Naive thymus-derived CD4-positive, alpha-beta T cell (primary cell): ENCODE measurements at regions not wholly inside any gene's neighbourhood (a gene's known extent, or its start where the extent isn't known, plus 50 kb on each side); places are given as distances from the start of the nearest gene placed in this dataset.

Experiments used
- ATAC-seq: fragments of 150-1000 bp; cut with Tn5 transposase; 2 replicates; pipeline ENCODE4 v1.10.0; 2021; ENCODE audit warnings: mild to moderate bottlenecking, moderate library complexity
- CTCF ChIA-PET: fragments of 350-600 bp; sonication (Branson Sonifier 250); formaldehyde crosslinking; loops from one replicate; lab custom pipeline; 2021; ENCODE audit warnings: antibody characterized with exemption; lab: Charles Lee
- POLR2A ChIA-PET: fragments of 350-600 bp; sonication (Branson Sonifier 250); formaldehyde crosslinking; loops from one replicate; lab custom pipeline; 2021; ENCODE audit warnings: antibody characterized with exemption, inconsistent platforms; lab: Charles Lee
- DNase-seq, 9 donors: peaks; one replicate each; pipeline versions ENCODE4 v3.0.0 to v3.0.0-alpha.2; 2020 to 2022; ENCODE audit warnings: mixed read lengths in 1 of 9
- H3K27ac ChIP-seq: one replicate; pipeline ENCODE4 v1.7.0; 2013; ENCODE audit warnings: mild to moderate bottlenecking, low read depth, low read length, moderate library complexity
- H3K27me3 ChIP-seq, 2 donors: one replicate each; pipeline ENCODE4 v1.7.0; 2013; ENCODE audit warnings: low read length in 2 of 2, mild to moderate bottlenecking in 2 of 2, moderate library complexity in 2 of 2; ENCODE audit not compliant: control insufficient read depth in 2 of 2, insufficient read depth in 2 of 2
- H3K36me3 ChIP-seq, 3 experiments: 1 replicate in 2 of 3; 2 replicates in 1 of 3; pipeline ENCODE4 v1.7.0; 2013; ENCODE audit warnings: low read length in 3 of 3, mild to moderate bottlenecking in 3 of 3, moderate library complexity in 1 of 3; ENCODE audit not compliant: insufficient read depth in 3 of 3, control insufficient read depth in 2 of 3
- H3K4me1 ChIP-seq, 2 donors: one replicate each; pipeline ENCODE4 v1.7.0; 2013; ENCODE audit warnings: low read length in 2 of 2, mild to moderate bottlenecking in 2 of 2, moderate library complexity in 1 of 2; ENCODE audit not compliant: control insufficient read depth in 2 of 2, insufficient read depth in 2 of 2
- H3K4me3 ChIP-seq: 2 replicates; pipeline ENCODE4 v1.7.0; 2013; ENCODE audit warnings: mild to moderate bottlenecking, low read length
- H3K9me3 ChIP-seq, 3 experiments: 1 replicate in 2 of 3; 2 replicates in 1 of 3; pipeline ENCODE4 v1.7.0; 2013; ENCODE audit warnings: low read length in 3 of 3; ENCODE audit not compliant: control insufficient read depth in 2 of 3
- H3K27ac Mint-ChIP-seq, 9 donors: one replicate each; pipeline ENCODE4 v1.8.0; 2020 to 2022; ENCODE audit warnings: mixed read lengths in 9 of 9, mild to moderate bottlenecking in 8 of 9, moderate library complexity in 5 of 9, inconsistent platforms in 2 of 9
- H3K27me3 Mint-ChIP-seq, 5 donors: one replicate each; pipeline ENCODE4 v1.8.0; 2021 to 2022; ENCODE audit warnings: mixed read lengths in 5 of 5, mild to moderate bottlenecking in 1 of 5
- H3K36me3 Mint-ChIP-seq, 5 donors: one replicate each; pipeline ENCODE4 v1.8.0; 2020 to 2022; ENCODE audit warnings: mixed read lengths in 5 of 5, mild to moderate bottlenecking in 3 of 5, inconsistent platforms in 1 of 5
- H3K4me1 Mint-ChIP-seq, 7 donors: one replicate each; pipeline ENCODE4 v1.8.0; 2020 to 2022; ENCODE audit warnings: mixed read lengths in 7 of 7, mild to moderate bottlenecking in 3 of 7, inconsistent platforms in 1 of 7
- H3K4me3 Mint-ChIP-seq, 10 donors: one replicate each; pipeline ENCODE4 v1.8.0; 2020 to 2022; ENCODE audit warnings: mild to moderate bottlenecking in 10 of 10, mixed read lengths in 10 of 10, moderate library complexity in 6 of 10, inconsistent platforms in 2 of 10
- H3K9me3 Mint-ChIP-seq, 11 donors: one replicate each; pipeline ENCODE4 v1.8.0; 2020 to 2022; ENCODE audit warnings: mixed read lengths in 11 of 11, mild to moderate bottlenecking in 4 of 11, inconsistent platforms in 1 of 11, moderate library complexity in 1 of 11
- intact Hi-C, 2 donors: fragments of 100-400 bp; cut with micrococcal nuclease; formaldehyde crosslinking; loops; one replicate each; pipeline ENCODE4 v1.15.1; 2023

- H3K4me1 Mint-ChIP-seq = peaks cover 0 to 1% (median 0%) of the 10 kb centered on the region in 7 donors
- H3K4me3 Mint-ChIP-seq = no peak overlapping the region
- H3K27ac Mint-ChIP-seq = no peak overlapping the region
- CTCF ChIA-PET = interaction anchor here (0.8 to 1.2 kb wide), 2 partner anchors 8 to 9 kb away, joined by 3 read pairs; no protein-coding TSS in a partner anchor
- intact Hi-C loops = loop anchor here in 1 of 2 donors (5.0 kb wide), 2 partner anchors 58 to 1953 kb away; no protein-coding TSS in a partner anchor
- Histone ChIP-seq H3K4me3 (no peak overlapping the region), H3K4me1 (no peaks in the 10 kb centered on the region), H3K36me3 (no peaks in the 10 kb centered on the region), H3K27me3 (no peaks in the 10 kb centered on the region), H3K9me3 (no peaks in the 10 kb centered on the region), H3K27ac (no peak overlapping the region)
- POLR2A ChIA-PET = no interaction called here
- H3K9me3 Mint-ChIP-seq = no peaks in the 10 kb centered on the region
- H3K27me3 Mint-ChIP-seq = peaks cover 0 to 28% (median 0%) of the 10 kb centered on the region in 5 donors
- no peak for ATAC-seq
- H3K36me3 Mint-ChIP-seq = no peaks in the 10 kb centered on the region
- DNase-seq = no peak
Measured at GRCh38 chr1:101508913-101509312, 272.1 kb downstream of the S1PR1 start.

- H3K27ac Mint-ChIP-seq = no peak overlapping the region
- H3K27me3 ChIP-seq = no peaks in the 10 kb centered on the region
- H3K36me3 ChIP-seq = no peaks in the 10 kb centered on the region
- DNase-seq (no peak), ATAC-seq (no peak)
- CTCF ChIA-PET = interaction anchor here (0.8 to 1.2 kb wide), 2 partner anchors 8 to 9 kb away, joined by 3 read pairs; no protein-coding TSS in a partner anchor
- POLR2A ChIA-PET = no interaction called here
- no peaks in the 10 kb centered on the region for H3K9me3 Mint-ChIP-seq
- no peak overlapping the region for H3K4me3 Mint-ChIP-seq
- H3K27me3 Mint-ChIP-seq = peaks cover 0 to 28% (median 0%) of the 10 kb centered on the region in 5 donors
- no peaks in the 10 kb centered on the region for H3K9me3 ChIP-seq
- no peaks in the 10 kb centered on the region for H3K4me1 ChIP-seq
- intact Hi-C loops = loop anchor here in 1 of 2 donors (5.0 kb wide), 2 partner anchors 58 to 1953 kb away; no protein-coding TSS in a partner anchor
- H3K27ac ChIP-seq = no peak overlapping the region
- H3K4me1 Mint-ChIP-seq = peaks cover 0 to 1% (median 0%) of the 10 kb centered on the region in 7 donors
- H3K4me3 ChIP-seq = no peak overlapping the region
- no peaks in the 10 kb centered on the region for H3K36me3 Mint-ChIP-seq
Measured at GRCh38 chr1:101509370-101509769, 272.6 kb downstream of the S1PR1 start.

- intact Hi-C loops = no loop called here
- CTCF ChIA-PET = no interaction called here
Measured at GRCh38 chr1:101511202-101511891, 274.5 kb downstream of the S1PR1 start.

GRCh38 chr1:101520302-101520701, 283.5 kb downstream of the S1PR1 start:
- Mint-ChIP-seq H3K4me1 (peaks cover 0 to 8% (median 4%) of the 10 kb centered on the region in 7 donors), H3K27me3 (peaks cover 4 to 19% (median 7%) of the 10 kb centered on the region in 5 donors), H3K9me3 (peaks cover 3 to 52% (median 10%) of the 10 kb centered on the region in 11 donors), H3K4me3 (no peak overlapping the region), H3K36me3 (peaks cover 0 to 10% (median 4%) of the 10 kb centered on the region in 5 donors), H3K27ac (no peak overlapping the region)
- Histone ChIP-seq H3K36me3 (no peaks in the 10 kb centered on the region), H3K4me3 (no peak overlapping the region), H3K4me1 (no peaks in the 10 kb centered on the region), H3K27me3 (no peaks in the 10 kb centered on the region), H3K9me3 (no peaks in the 10 kb centered on the region), H3K27ac (no peak overlapping the region)
- ATAC-seq (peak; percentile 38), DNase-seq (peak in 4 of 9 donors; percentile 4 to 14 (median 12))
- POLR2A ChIA-PET = no interaction called here
- intact Hi-C loops = loop anchor here (1.0 to 5.0 kb wide), 4 partner anchors 47 to 1940 kb away; no protein-coding TSS in a partner anchor
- CTCF ChIA-PET = interaction anchor here (0.7 to 1.3 kb wide), 3 partner anchors 48 to 1994 kb away, joined by 3 to 4 read pairs (median 4); no protein-coding TSS in a partner anchor

More at GRCh38 chr1:101511202-101511891, 274.5 kb downstream of the S1PR1 start:
- DNase-seq (no peak), ATAC-seq (no peak)
- Mint-ChIP-seq H3K9me3 (peaks cover 0 to 7% (median under 1%) of the 10 kb centered on the region in 11 donors), H3K4me1 (no peaks in the 10 kb centered on the region), H3K27me3 (peaks cover 0 to 32% (median 5%) of the 10 kb centered on the region in 5 donors), H3K27ac (no peak overlapping the region), H3K4me3 (no peak overlapping the region), H3K36me3 (peaks cover 0 to under 1% (median 0%) of the 10 kb centered on the region in 5 donors)
- Histone ChIP-seq H3K27me3 (no peaks in the 10 kb centered on the region), H3K9me3 (no peaks in the 10 kb centered on the region), H3K4me1 (no peaks in the 10 kb centered on the region), H3K36me3 (no peaks in the 10 kb centered on the region), H3K27ac (no peak overlapping the region), H3K4me3 (no peak overlapping the region)
- POLR2A ChIA-PET = no interaction called here

GRCh38 chr1:101522486-101522885, 285.7 kb downstream of the S1PR1 start:
- Mint-ChIP-seq H3K9me3 (peaks cover 0 to 34% (median 6%) of the 10 kb centered on the region in 11 donors), H3K4me1 (peaks cover 0 to 8% (median 4%) of the 10 kb centered on the region in 7 donors), H3K36me3 (peaks cover 0 to 6% (median 0%) of the 10 kb centered on the region in 5 donors), H3K27me3 (peaks cover 4 to 21% (median 12%) of the 10 kb centered on the region in 5 donors), H3K4me3 (no peak overlapping the region), H3K27ac (no peak overlapping the region)
- Histone ChIP-seq H3K36me3 (no peaks in the 10 kb centered on the region), H3K27me3 (no peaks in the 10 kb centered on the region), H3K27ac (no peak overlapping the region), H3K4me1 (no peaks in the 10 kb centered on the region), H3K4me3 (no peak overlapping the region), H3K9me3 (no peaks in the 10 kb centered on the region)
- CTCF ChIA-PET = interaction anchor here (1.1 kb wide), 1 partner anchor 16 kb away, joined by 4 read pairs; no protein-coding TSS in a partner anchor
- no peak for DNase-seq
- POLR2A ChIA-PET = interaction anchor here (0.7 kb wide), 1 partner anchor 8 kb away, joined by 4 read pairs; no protein-coding TSS in a partner anchor
- no peak for ATAC-seq
- intact Hi-C loops = loop anchor here (5.0 kb wide), 2 partner anchors 910 to 1450 kb away; no protein-coding TSS in a partner anchor

- Histone ChIP-seq H3K9me3 (no peaks in the 10 kb centered on the region), H3K4me1 (no peaks in the 10 kb centered on the region), H3K36me3 (no peaks in the 10 kb centered on the region), H3K4me3 (no peak overlapping the region), H3K27ac (no peak overlapping the region), H3K27me3 (no peaks in the 10 kb centered on the region)
- H3K9me3 Mint-ChIP-seq = peaks cover 0 to 6% (median 0%) of the 10 kb centered on the region in 11 donors
- H3K36me3 Mint-ChIP-seq = no peaks in the 10 kb centered on the region
- no peak overlapping the region for H3K4me3 Mint-ChIP-seq
- no peak for DNase-seq
- H3K27me3 Mint-ChIP-seq = peaks cover 6 to 31% (median 18%) of the 10 kb centered on the region in 5 donors
- ATAC-seq = no peak
- H3K4me1 Mint-ChIP-seq = peaks cover 0 to 8% (median 4%) of the 10 kb centered on the region in 7 donors
- ChIA-PET CTCF (no interaction called here), POLR2A (no interaction called here)
- intact Hi-C loops = no loop called here
- H3K27ac Mint-ChIP-seq = no peak overlapping the region
Measured at GRCh38 chr1:101526813-101527212, 290.0 kb downstream of the S1PR1 start.
